ENCODE measurements at regions not wholly inside any gene's neighbourhood (a gene's known extent, or its start where the extent isn't known, plus 50 kb on each side); places are given as distances from the start of the nearest gene placed in this dataset.

DNA sequence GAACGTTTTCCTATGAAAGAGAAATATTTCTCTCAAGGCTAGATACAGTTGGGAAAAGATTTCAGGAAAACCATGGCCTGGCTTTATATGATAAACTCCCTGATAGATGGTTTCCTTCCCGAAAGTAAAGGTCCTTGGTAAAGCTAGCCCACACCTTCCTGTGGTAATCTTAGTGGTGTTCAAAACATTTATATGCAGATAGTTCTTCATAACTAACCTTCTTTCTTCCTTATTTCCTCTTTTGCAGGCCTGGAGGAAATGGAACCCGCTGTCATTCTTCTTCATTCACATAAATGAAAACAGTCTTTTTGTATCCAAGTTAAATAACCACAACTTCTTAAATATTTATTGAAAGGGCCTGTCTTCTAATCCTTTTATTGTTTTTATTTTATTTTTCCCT is 474.0 kb upstream of the ACTBL2 start:
- H3K27ac ChIP-seq = no peak overlapping the region
- DNase-seq (no peak), ATAC-seq (no peak)
- in situ Hi-C loops (cut with MboI; ENCODE audit: low sequenced_read_pairs in 4 of 4) (no loop called here), intact Hi-C loops (cut with DNase I; ENCODE audit: low total_unique reads) (no loop called here)
- no peaks in the 10 kb centered on the region for H3K36me3 ChIP-seq
- H3K27me3 ChIP-seq = no peaks in the 10 kb centered on the region
- no peak overlapping the region for H3K4me3 ChIP-seq
- H3K4me1 ChIP-seq = no peaks in the 10 kb centered on the region
- H3K9me3 ChIP-seq = no peaks in the 10 kb centered on the region
- TF ChIP-seq POLR2A (IDR thresholded peaks at IDR 0.05) = no peak
- TF ChIP-seq, protein P1, sequence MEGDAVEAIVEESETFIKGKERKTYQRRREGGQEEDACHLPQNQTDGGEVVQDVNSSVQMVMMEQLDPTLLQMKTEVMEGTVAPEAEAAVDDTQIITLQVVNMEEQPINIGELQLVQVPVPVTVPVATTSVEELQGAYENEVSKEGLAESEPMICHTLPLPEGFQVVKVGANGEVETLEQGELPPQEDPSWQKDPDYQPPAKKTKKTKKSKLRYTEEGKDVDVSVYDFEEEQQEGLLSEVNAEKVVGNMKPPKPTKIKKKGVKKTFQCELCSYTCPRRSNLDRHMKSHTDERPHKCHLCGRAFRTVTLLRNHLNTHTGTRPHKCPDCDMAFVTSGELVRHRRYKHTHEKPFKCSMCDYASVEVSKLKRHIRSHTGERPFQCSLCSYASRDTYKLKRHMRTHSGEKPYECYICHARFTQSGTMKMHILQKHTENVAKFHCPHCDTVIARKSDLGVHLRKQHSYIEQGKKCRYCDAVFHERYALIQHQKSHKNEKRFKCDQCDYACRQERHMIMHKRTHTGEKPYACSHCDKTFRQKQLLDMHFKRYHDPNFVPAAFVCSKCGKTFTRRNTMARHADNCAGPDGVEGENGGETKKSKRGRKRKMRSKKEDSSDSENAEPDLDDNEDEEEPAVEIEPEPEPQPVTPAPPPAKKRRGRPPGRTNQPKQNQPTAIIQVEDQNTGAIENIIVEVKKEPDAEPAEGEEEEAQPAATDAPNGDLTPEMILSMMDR (IDR thresholded peaks at IDR 0.05 in 4 of 5, conservative IDR thresholded peaks at IDR 0.05 in 1 of 5) = no peak

DNA sequence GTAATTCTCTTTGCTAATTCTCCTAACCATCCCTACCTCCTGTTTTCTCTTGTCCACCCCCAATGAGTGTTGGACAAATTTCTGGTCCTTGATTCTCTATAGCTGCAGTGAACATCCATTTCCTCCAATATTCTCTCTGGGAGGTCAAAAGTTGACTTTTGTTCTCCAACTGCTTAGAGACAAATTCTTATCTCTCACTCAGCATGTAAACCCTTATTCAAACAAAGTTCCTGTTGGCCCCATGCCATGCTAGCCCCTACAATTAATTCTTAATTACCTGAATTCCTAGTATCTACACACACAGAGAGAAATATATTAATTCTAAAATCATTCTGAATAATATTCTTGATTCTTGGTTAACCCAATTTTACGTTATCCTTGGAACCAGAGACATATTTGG is 472.9 kb upstream of the ACTBL2 start:
- in situ Hi-C loops (cut with MboI; ENCODE audit: low sequenced_read_pairs in 4 of 4) = no loop called here

DNA sequence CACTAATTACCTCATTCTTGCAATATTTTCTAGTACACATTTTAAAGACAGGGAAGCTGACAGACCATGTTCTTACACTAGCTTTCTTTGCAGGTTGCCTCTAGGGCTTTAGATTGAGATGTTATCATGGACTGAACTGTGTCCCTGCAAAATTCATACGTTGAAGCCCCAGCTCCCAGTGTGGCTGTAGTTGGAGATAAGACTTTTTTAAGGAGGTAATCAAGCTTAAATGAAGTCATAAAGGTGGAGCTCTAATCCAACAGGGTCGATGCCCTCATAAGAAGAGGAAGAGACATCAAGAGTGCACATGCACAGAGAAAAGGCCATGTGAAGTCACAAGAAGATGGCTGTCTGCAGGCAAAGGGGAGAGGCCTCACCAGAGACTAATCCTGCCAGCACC is 471.2 kb upstream of the ACTBL2 start:
- in situ Hi-C loops (cut with MboI; ENCODE audit: low sequenced_read_pairs in 4 of 4) = no loop called here
- intact Hi-C loops (cut with DNase I; ENCODE audit: low total_unique reads) = no loop called here
- Histone ChIP-seq H3K4me3 (no peak overlapping the region), H3K9me3 (no peaks in the 10 kb centered on the region), H3K27me3 (no peaks in the 10 kb centered on the region), H3K27ac (no peak overlapping the region), H3K36me3 (no peaks in the 10 kb centered on the region), H3K4me1 (no peaks in the 10 kb centered on the region)
- DNase-seq (no peak), ATAC-seq (no peak)
- TF ChIP-seq, protein P1 (IDR thresholded peaks at IDR 0.05 in 4 of 5, conservative IDR thresholded peaks at IDR 0.05 in 1 of 5) = no peak

More for the DNA sequence above, 472.9 kb upstream of the ACTBL2 start:
- Histone ChIP-seq H3K4me3 (no peak overlapping the region), H3K4me1 (no peaks in the 10 kb centered on the region), H3K36me3 (no peaks in the 10 kb centered on the region), H3K27ac (no peak overlapping the region), H3K27me3 (no peaks in the 10 kb centered on the region), H3K9me3 (no peaks in the 10 kb centered on the region)
- DNase-seq (no peak), ATAC-seq (no peak)
- TF ChIP-seq, protein P1 (IDR thresholded peaks at IDR 0.05 in 4 of 5, conservative IDR thresholded peaks at IDR 0.05 in 1 of 5) = no peak
- no peak for TF ChIP-seq POLR2A (IDR thresholded peaks at IDR 0.05)
- intact Hi-C loops (cut with DNase I; ENCODE audit: low total_unique reads) = no loop called here

DNA sequence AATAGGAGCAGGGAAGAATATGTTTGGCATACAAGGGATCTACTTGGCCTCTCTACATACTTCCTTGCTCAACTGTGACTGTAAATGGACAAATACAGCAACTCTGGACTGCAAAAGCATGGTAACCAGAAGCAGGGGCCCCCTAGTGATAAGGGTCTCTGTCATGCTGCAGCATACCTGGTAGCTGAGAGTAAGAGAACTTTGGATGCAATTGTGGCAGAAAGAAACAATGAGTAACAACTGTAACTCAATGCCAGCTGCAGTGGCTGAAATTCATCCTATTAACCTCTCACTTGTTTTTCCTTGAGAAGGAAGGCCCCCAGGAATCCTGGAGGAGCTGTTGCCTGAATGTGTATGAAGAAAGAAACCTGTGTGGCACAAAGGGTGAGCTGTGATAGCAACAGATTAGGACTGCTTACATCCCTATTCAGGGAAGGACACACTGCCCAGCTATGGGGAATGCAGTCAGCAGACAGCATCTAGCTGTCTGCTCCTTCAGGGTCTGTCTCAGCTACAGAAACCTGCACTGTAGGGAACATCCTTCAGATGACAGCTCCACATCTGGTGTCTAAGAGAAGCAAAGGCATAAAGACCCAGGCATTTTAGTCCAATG is 468.1 kb upstream of the ACTBL2 start:
- H3K4me3 ChIP-seq = no peak overlapping the region
- no peaks in the 10 kb centered on the region for H3K4me1 ChIP-seq
- no peak overlapping the region for H3K27ac ChIP-seq
- TF ChIP-seq, protein P1 (IDR thresholded peaks at IDR 0.05 in 4 of 5, conservative IDR thresholded peaks at IDR 0.05 in 1 of 5) = no peak
- TF ChIP-seq POLR2A (IDR thresholded peaks at IDR 0.05) = no peak
- no peaks in the 10 kb centered on the region for H3K9me3 ChIP-seq
- no peaks in the 10 kb centered on the region for H3K27me3 ChIP-seq
- intact Hi-C loops (cut with DNase I; ENCODE audit: low total_unique reads) = no loop called here
- ATAC-seq (no peak), DNase-seq (no peak)
- in situ Hi-C loops (cut with MboI; ENCODE audit: low sequenced_read_pairs in 4 of 4) = no loop called here
- H3K36me3 ChIP-seq = no peaks in the 10 kb centered on the region

DNA sequence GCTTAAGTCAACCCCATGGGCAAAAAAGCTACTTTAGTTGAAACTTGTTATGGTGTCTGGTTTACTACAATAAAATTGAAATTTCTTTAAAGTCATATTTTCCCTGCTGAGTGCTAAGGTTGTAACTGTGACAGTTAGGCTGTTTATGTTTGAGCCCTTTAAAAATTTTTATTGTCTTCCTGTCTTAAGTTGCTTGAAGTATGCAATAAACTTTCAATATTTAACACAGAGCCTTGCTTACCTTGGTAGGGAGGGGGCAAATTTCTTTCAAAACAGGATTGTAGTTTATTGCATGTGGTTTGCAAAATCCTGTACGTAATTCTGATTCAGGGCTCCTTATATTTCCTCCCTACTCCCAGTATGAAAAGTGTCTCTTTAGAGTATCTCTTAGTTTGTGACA is 465.5 kb upstream of the ACTBL2 start:
- ATAC-seq = no peak

More for the DNA sequence above, 465.5 kb upstream of the ACTBL2 start:
- Histone ChIP-seq H3K9me3 (no peaks in the 10 kb centered on the region), H3K27ac (no peak overlapping the region), H3K36me3 (no peaks in the 10 kb centered on the region), H3K4me1 (no peaks in the 10 kb centered on the region), H3K4me3 (no peak overlapping the region), H3K27me3 (no peaks in the 10 kb centered on the region)
- in situ Hi-C loops (cut with MboI; ENCODE audit: low sequenced_read_pairs in 4 of 4) = no loop called here
- DNase-seq = no peak
- intact Hi-C loops (cut with DNase I; ENCODE audit: low total_unique reads) = no loop called here
- TF ChIP-seq, protein P1 (IDR thresholded peaks at IDR 0.05 in 4 of 5, conservative IDR thresholded peaks at IDR 0.05 in 1 of 5) = no peak
- TF ChIP-seq POLR2A (IDR thresholded peaks at IDR 0.05) = no peak
